Calu3 (cell line): ENCODE measurements at regions not wholly inside any gene's neighbourhood (a gene's known extent, or its start where the extent isn't known, plus 50 kb on each side); places are given as distances from the start of the nearest gene placed in this dataset.

ENCODE experiments used
- BruUV-seq: library from RNA; stranded (reverse); fragments of 400-500 nt; replicated peaks from 2 replicates; lab custom pipeline; 2021; lab: Mats Ljungman, UMichigan
- CTCF ChIA-PET: fragments of 300-600 bp; sonication (Branson Sonifier 250); formaldehyde crosslinking; loops from one replicate; lab custom pipeline; 2022; ENCODE audit warnings: antibody characterized with exemption; lab: Charles Lee
- DNase-seq: peaks from one replicate; pipeline ENCODE4 v3.0.0; 2022
- H3K27ac Mint-ChIP-seq: one replicate; pipeline ENCODE4 v1.8.0; 2022; ENCODE audit warnings: mixed read lengths; ENCODE audit not compliant: unreplicated experiment
- H3K27me3 Mint-ChIP-seq: one replicate; pipeline ENCODE4 v1.8.0; 2022; ENCODE audit warnings: mixed read lengths; ENCODE audit not compliant: unreplicated experiment
- H3K36me3 Mint-ChIP-seq: one replicate; pipeline ENCODE4 v1.8.0; 2022; ENCODE audit warnings: mild to moderate bottlenecking, moderate library complexity, mixed read lengths; ENCODE audit not compliant: insufficient read depth, unreplicated experiment
- H3K4me1 Mint-ChIP-seq: one replicate; pipeline ENCODE4 v1.8.0; 2022; ENCODE audit warnings: mild to moderate bottlenecking, low read depth, mixed read lengths; ENCODE audit not compliant: unreplicated experiment
- H3K4me3 Mint-ChIP-seq: one replicate; pipeline ENCODE4 v1.8.0; 2022; ENCODE audit warnings: mild to moderate bottlenecking, low read depth, moderate library complexity, mixed read lengths; ENCODE audit not compliant: unreplicated experiment
- H3K9me3 Mint-ChIP-seq: one replicate; pipeline ENCODE4 v1.8.0; 2022; ENCODE audit warnings: low read depth, mixed read lengths; ENCODE audit not compliant: unreplicated experiment
- CTCF ChIP-seq: fragments of 200-600 bp; IDR thresholded peaks from one replicate; pipeline ENCODE4 v1.8.0; 2022; ENCODE audit warnings: antibody characterized with exemption; ENCODE audit not compliant: unreplicated experiment
- intact Hi-C: fragments of 100-400 bp; cut with micrococcal nuclease; formaldehyde crosslinking; loops from one replicate; pipeline ENCODE4 v1.10.0; 2022; ENCODE audit not compliant: unreplicated experiment

GRCh38 chr2:66344087-66344663, 90.8 kb upstream of the MEIS1 start:
- TF ChIP-seq CTCF = no peak
- no TSS peak for BruUV-seq
- Mint-ChIP-seq H3K4me1 (peaks cover 8% of the 10 kb centered on the region), H3K36me3 (no peaks in the 10 kb centered on the region), H3K27ac (no peak overlapping the region), H3K9me3 (peaks cover 4% of the 10 kb centered on the region), H3K27me3 (peaks cover 26% of the 10 kb centered on the region), H3K4me3 (no peak overlapping the region)
- no peak for DNase-seq
- intact Hi-C loops = no loop called here
- CTCF ChIA-PET = no interaction called here

- BruUV-seq = no TSS peak
Observed at GRCh38 chr2:66343259-66343658, 91.7 kb upstream of the MEIS1 start.

GRCh38 chr2:66340521-66340920, 94.4 kb upstream of the MEIS1 start:
- H3K27ac Mint-ChIP-seq = no peak overlapping the region

More at GRCh38 chr2:66343259-66343658, 91.7 kb upstream of the MEIS1 start:
- Mint-ChIP-seq H3K4me3 (no peak overlapping the region), H3K27ac (no peak overlapping the region), H3K9me3 (peaks cover 4% of the 10 kb centered on the region), H3K36me3 (no peaks in the 10 kb centered on the region), H3K27me3 (peaks cover 26% of the 10 kb centered on the region), H3K4me1 (peaks cover 8% of the 10 kb centered on the region)
- CTCF ChIA-PET = no interaction called here
- no peak for DNase-seq
- no peak for TF ChIP-seq CTCF
- intact Hi-C loops = no loop called here

GRCh38 chr2:66334237-66335029, 100.5 kb upstream of the MEIS1 start:
- no peaks in the 10 kb centered on the region for H3K27me3 Mint-ChIP-seq
- intact Hi-C loops = loop anchor here (5.0 kb wide), 1 partner anchor 73 kb away; no protein-coding TSS in a partner anchor
- peaks cover 15% of the 10 kb centered on the region for H3K4me1 Mint-ChIP-seq
- CTCF ChIA-PET = interaction anchor here (0.5 to 0.8 kb wide), 2 partner anchors 12 to 94 kb away, joined by 3 to 4 read pairs; no protein-coding TSS in a partner anchor
- no peak for TF ChIP-seq CTCF
- BruUV-seq = no TSS peak
- peak; percentile 68 for DNase-seq
- H3K27ac Mint-ChIP-seq = peak overlapping the region; percentile 56
- H3K36me3 Mint-ChIP-seq = no peaks in the 10 kb centered on the region
- no peaks in the 10 kb centered on the region for H3K9me3 Mint-ChIP-seq
- H3K4me3 Mint-ChIP-seq = no peak overlapping the region

More at GRCh38 chr2:66340521-66340920, 94.4 kb upstream of the MEIS1 start:
- peaks cover 3% of the 10 kb centered on the region for H3K9me3 Mint-ChIP-seq
- DNase-seq = no peak
- peaks cover 8% of the 10 kb centered on the region for H3K4me1 Mint-ChIP-seq
- intact Hi-C loops = no loop called here
- H3K36me3 Mint-ChIP-seq = no peaks in the 10 kb centered on the region
- CTCF ChIA-PET = no interaction called here
- no TSS peak for BruUV-seq
- TF ChIP-seq CTCF = no peak
- peaks cover 26% of the 10 kb centered on the region for H3K27me3 Mint-ChIP-seq
- H3K4me3 Mint-ChIP-seq = no peak overlapping the region
